Upper lobe of left lung (tissue), 4 donors: ENCODE measurements at regions not wholly inside any gene's neighbourhood (a gene's known extent, or its start where the extent isn't known, plus 50 kb on each side); places are given as distances from the start of the nearest gene placed in this dataset.

ENCODE experiments used
- CTCF ChIP-seq, 6 experiments: fragments of 450-650 bp in 4 of 6; fragments of 200-600 bp in 2 of 6; sonication (generic) in 2 of 6; IDR thresholded peaks; one replicate each; pipeline ENCODE4 v1.5.1; 2016 to 2019; ENCODE audit warnings: antibody characterized with exemption in 6 of 6
- EP300 ChIP-seq, 4 donors: sonication (generic); formaldehyde crosslinking; IDR thresholded peaks; one replicate each; pipeline ENCODE4 v1.5.1; 2017; ENCODE audit warnings: antibody characterized with exemption in 4 of 4, control low read depth in 2 of 4
- POLR2A ChIP-seq, 4 donors: fragments of 450-650 bp; IDR thresholded peaks; one replicate each; pipeline ENCODE4 v1.5.1; 2016 to 2017; ENCODE audit warnings: antibody characterized with exemption in 4 of 4, mild to moderate bottlenecking in 2 of 4
- POLR2AphosphoS5 ChIP-seq, 2 donors: sonication (generic); formaldehyde crosslinking; IDR thresholded peaks; one replicate each; pipeline ENCODE4 v1.5.1; 2017; ENCODE audit warnings: antibody characterized with exemption in 2 of 2

GRCh38 chr13:89496478-89496877 lies 1825.3 kb downstream of the SLITRK5 start:
- no peak for TF ChIP-seq POLR2AphosphoS5 (IDR thresholded peaks at IDR 0.05)
- no peak for TF ChIP-seq POLR2A (IDR thresholded peaks at IDR 0.05)
- no peak for TF ChIP-seq CTCF (IDR thresholded peaks at IDR 0.05)
- no peak for TF ChIP-seq EP300 (IDR thresholded peaks at IDR 0.05)
